Cardiac muscle cell (in vitro differentiated cells and primary cell): ENCODE measurements at regions not wholly inside any gene's neighbourhood (a gene's known extent, or its start where the extent isn't known, plus 50 kb on each side); places are given as distances from the start of the nearest gene placed in this dataset.

Source experiments
- DNase-seq, 2 donors: peaks; one replicate each; pipeline versions ENCODE4 v3.0.0 to v3.0.0-alpha.2; 2010 to 2017; ENCODE audit warnings: low read depth in 1 of 2, low spot score in 1 of 2
- H3K27ac ChIP-seq: fragments of 200-600 bp; sonication (generic); 2 replicates; pipeline ENCODE4 v1.5.1; 2016
- H3K27me3 ChIP-seq: fragments of 200-600 bp; sonication (generic); 2 replicates; pipeline ENCODE4 v1.6.0; 2016; ENCODE audit warnings: control low read depth
- H3K36me3 ChIP-seq: fragments of 200-600 bp; sonication (generic); 2 replicates; pipeline ENCODE4 v1.5.1; 2016; ENCODE audit warnings: control low read depth
- H3K4me1 ChIP-seq: fragments of 200-600 bp; sonication (generic); 2 replicates; pipeline ENCODE4 v1.8.1; 2017; ENCODE audit warnings: low read depth, mild to moderate bottlenecking, mixed run types
- H3K4me3 ChIP-seq: fragments of 200-600 bp; sonication (generic); 2 replicates; pipeline ENCODE4 v1.5.1; 2016; ENCODE audit warnings: mild to moderate bottlenecking
- H3K9me3 ChIP-seq: fragments of 200-600 bp; sonication (generic); 2 replicates; pipeline ENCODE4 v1.5.1; 2017; ENCODE audit warnings: low read depth, mild to moderate bottlenecking, control low read depth
- CTCF ChIP-seq: IDR thresholded peaks from 2 replicates; pipeline ENCODE4 v1.5.1; 2012; ENCODE audit warnings: low read depth, mild to moderate bottlenecking, low read length

GRCh38 chr12:114616081-114616480 lies 67.9 kb downstream of the TBX3 start:
- no peak for TF ChIP-seq CTCF
- H3K27me3 ChIP-seq = no peaks in the 10 kb centered on the region
- H3K36me3 ChIP-seq = no peaks in the 10 kb centered on the region
- no peaks in the 10 kb centered on the region for H3K9me3 ChIP-seq
- no peaks in the 10 kb centered on the region for H3K4me1 ChIP-seq
- H3K27ac ChIP-seq = no peak overlapping the region
- no peak overlapping the region for H3K4me3 ChIP-seq
- no peak for DNase-seq

GRCh38 chr12:114614040-114614439 lies 69.9 kb downstream of the TBX3 start:
- Histone ChIP-seq H3K9me3 (no peaks in the 10 kb centered on the region), H3K4me3 (no peak overlapping the region), H3K27me3 (no peaks in the 10 kb centered on the region), H3K36me3 (no peaks in the 10 kb centered on the region), H3K27ac (no peak overlapping the region), H3K4me1 (no peaks in the 10 kb centered on the region)
- TF ChIP-seq CTCF = no peak
- no peak for DNase-seq

- Histone ChIP-seq H3K27ac (no peak overlapping the region), H3K9me3 (no peaks in the 10 kb centered on the region), H3K27me3 (no peaks in the 10 kb centered on the region), H3K4me3 (no peak overlapping the region), H3K4me1 (no peaks in the 10 kb centered on the region), H3K36me3 (no peaks in the 10 kb centered on the region)
- DNase-seq = no peak
- no peak for TF ChIP-seq CTCF
These were observed 71.9 kb downstream of the TBX3 start for GRCh38 chr12:114612062-114612461.

- Histone ChIP-seq H3K9me3 (no peaks in the 10 kb centered on the region), H3K27ac (no peak overlapping the region), H3K27me3 (no peaks in the 10 kb centered on the region), H3K4me3 (no peak overlapping the region), H3K36me3 (no peaks in the 10 kb centered on the region), H3K4me1 (no peaks in the 10 kb centered on the region)
- TF ChIP-seq CTCF = no peak
- no peak for DNase-seq
These were observed 72.6 kb downstream of the TBX3 start for GRCh38 chr12:114611145-114612018.

GRCh38 chr12:114608509-114608908 lies 75.5 kb downstream of the TBX3 start:
- DNase-seq = no peak
- Histone ChIP-seq H3K9me3 (no peaks in the 10 kb centered on the region), H3K36me3 (no peaks in the 10 kb centered on the region), H3K4me1 (no peaks in the 10 kb centered on the region), H3K4me3 (no peak overlapping the region), H3K27me3 (no peaks in the 10 kb centered on the region), H3K27ac (no peak overlapping the region)
- TF ChIP-seq CTCF = no peak
